AG04449 (cell line): ENCODE measurements at regions not wholly inside any gene's neighbourhood (a gene's known extent, or its start where the extent isn't known, plus 50 kb on each side); places are given as distances from the start of the nearest gene placed in this dataset.
A peak's percentile ranks its signal among the peaks of the same experiment; 100 is the strongest.

Experiments
- CTCF ChIA-PET: fragments of 350-600 bp; formaldehyde crosslinking; extraction: SDS; loops from one replicate; lab custom pipeline; 2021; ENCODE audit warnings: antibody characterized with exemption; lab: Yijun Ruan, JAX
- POLR2A ChIA-PET: fragments of 400-600, 350-600 bp; formaldehyde crosslinking; extraction: SDS; loops from one replicate; lab custom pipeline; 2020; ENCODE audit warnings: antibody characterized with exemption, inconsistent platforms; lab: Yijun Ruan, JAX
- DNase-seq: peaks from one replicate; pipeline ENCODE4 v3.0.0-alpha.2; 2010; ENCODE audit warnings: low read depth, low spot score
- H3K4me3 ChIP-seq: 2 replicates; pipeline ENCODE4 v1.5.1; 2011; ENCODE audit warnings: low read depth, mild to moderate bottlenecking, control low read depth, low read length
- CTCF ChIP-seq: IDR thresholded peaks from one replicate; pipeline ENCODE4 v1.5.1; 2011; ENCODE audit warnings: mild to moderate bottlenecking, moderate library complexity, low read length, control low read depth, inconsistent platforms; ENCODE audit not compliant: insufficient read depth; ENCODE audit errors: missing control alignments

DNA sequence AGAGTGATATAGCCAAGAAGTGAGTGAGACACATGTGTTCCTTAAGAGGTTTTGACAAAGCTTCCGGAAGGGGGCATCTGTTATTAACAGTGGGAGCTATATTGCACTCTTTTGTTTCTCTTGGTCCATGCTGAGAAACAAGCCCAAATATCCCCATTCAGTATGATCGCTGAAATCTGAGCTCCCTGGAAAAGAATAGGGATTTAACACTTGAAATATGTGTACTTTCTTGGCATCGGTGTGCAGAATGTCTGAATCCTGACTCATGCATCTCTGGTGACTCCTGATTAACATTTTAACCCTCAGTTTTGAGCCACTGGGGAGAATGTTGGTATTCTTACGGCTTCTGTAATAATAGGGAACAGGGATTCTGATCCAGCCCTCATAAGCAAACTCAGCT, 448.1 kb downstream of the TSN start:
- DNase-seq, result peak; percentile 3
- no peak for TF ChIP-seq CTCF
- POLR2A ChIA-PET, result no interaction called here
- CTCF ChIA-PET, result no interaction called here
- no peak overlapping the region for H3K4me3 ChIP-seq

- no peak overlapping the region for H3K4me3 ChIP-seq
- CTCF ChIA-PET, result no interaction called here
- TF ChIP-seq CTCF, result no peak
- POLR2A ChIA-PET, result no interaction called here
- DNase-seq, result no peak
Measured at GRCh38 chr2:122205641-122206040, 450.2 kb downstream of the TSN start.

- no peak overlapping the region for H3K4me3 ChIP-seq
- CTCF ChIA-PET, result no interaction called here
- DNase-seq, result no peak
- POLR2A ChIA-PET, result no interaction called here
- TF ChIP-seq CTCF, result no peak
Measured at GRCh38 chr2:122206101-122206500, 450.6 kb downstream of the TSN start.

- DNase-seq, result no peak
- CTCF ChIA-PET, result no interaction called here
- no peak for TF ChIP-seq CTCF
- H3K4me3 ChIP-seq, result no peak overlapping the region
- POLR2A ChIA-PET, result no interaction called here
Measured at GRCh38 chr2:122209377-122209776, 453.9 kb downstream of the TSN start.

GRCh38 chr2:122210065-122210464, 454.6 kb downstream of the TSN start:
- no peak for DNase-seq
- ChIA-PET POLR2A (no interaction called here), CTCF (no interaction called here)
- H3K4me3 ChIP-seq, result no peak overlapping the region
- no peak for TF ChIP-seq CTCF

DNA sequence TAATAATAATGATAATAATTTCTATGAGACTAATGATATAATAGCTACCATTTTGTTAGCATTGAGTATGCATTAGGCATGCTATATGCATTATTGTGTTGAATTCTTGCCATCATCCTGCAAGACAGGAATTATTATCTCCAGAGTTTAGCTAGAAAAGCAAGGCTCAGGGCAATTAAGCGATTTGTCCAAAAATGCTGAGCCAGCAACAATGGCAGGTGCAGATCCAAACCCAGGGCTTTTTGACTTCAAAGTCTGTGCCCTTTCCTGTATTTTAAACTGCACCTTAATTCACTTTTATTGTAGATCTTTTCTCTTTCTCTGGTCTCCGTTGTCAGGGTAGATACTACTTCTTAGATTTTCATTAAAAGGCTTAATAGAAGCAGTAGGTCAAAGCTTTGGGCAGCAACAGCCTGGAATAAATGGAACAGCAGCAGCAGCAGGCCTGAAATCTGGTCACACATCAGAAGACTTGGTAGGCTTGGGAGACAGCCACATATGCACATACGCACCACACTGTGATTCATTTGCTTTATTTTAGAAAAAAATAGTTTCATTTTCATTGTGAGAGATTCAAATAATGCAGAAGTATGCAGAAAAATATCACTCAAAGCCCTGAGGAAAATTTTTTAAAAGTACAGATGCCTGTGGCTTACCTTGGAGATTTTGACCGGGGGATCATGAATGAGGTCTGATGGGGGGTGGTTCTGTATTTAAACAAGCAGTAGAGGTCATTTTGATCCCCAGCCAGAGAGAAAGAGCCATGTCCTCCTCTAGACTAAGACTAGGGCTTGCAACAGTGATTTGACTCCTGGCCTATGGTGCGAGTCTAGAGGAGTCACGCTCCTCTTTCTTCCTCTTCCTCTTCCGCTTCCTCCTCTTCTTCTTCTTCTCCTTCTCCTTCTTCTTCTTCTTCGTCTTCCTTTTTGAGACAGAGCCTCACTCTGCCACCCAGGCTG, 455.7 kb downstream of the TSN start:
- no peak overlapping the region for H3K4me3 ChIP-seq
- no peak for TF ChIP-seq CTCF
- CTCF ChIA-PET, result no interaction called here
- POLR2A ChIA-PET, result no interaction called here
- DNase-seq, result no peak
